ES-I3 (cell line): ENCODE measurements at regions not wholly inside any gene's neighbourhood (a gene's known extent, or its start where the extent isn't known, plus 50 kb on each side); places are given as distances from the start of the nearest gene placed in this dataset.
"Not testable (repeated sequence)": the region's sequence is repeated elsewhere in the genome, so short reads cannot be mapped to it uniquely, and the experiment has no call there.

Source experiments
- H3K36me3 ChIP-seq: 2 replicates; pipeline ENCODE4 v1.6.1; 2013; ENCODE audit warnings: mild to moderate bottlenecking, low read length, control low read depth, moderate library complexity; ENCODE audit not compliant: insufficient read depth
- H3K4me1 ChIP-seq: 2 replicates; pipeline ENCODE4 v1.6.1; 2013; ENCODE audit warnings: mild to moderate bottlenecking, control low read depth, low read length; ENCODE audit not compliant: insufficient read depth
- H3K9ac ChIP-seq: 2 replicates; pipeline ENCODE4 v1.6.1; 2013; ENCODE audit warnings: low read depth, mild to moderate bottlenecking, low read length, moderate library complexity
- H3K9me3 ChIP-seq: 2 replicates; pipeline ENCODE4 v1.6.1; 2013; ENCODE audit warnings: mild to moderate bottlenecking, low read length, moderate library complexity; ENCODE audit not compliant: control insufficient read depth, insufficient read depth

GRCh38 chr13:38008636-38009035, 139.1 kb upstream of the TRPC4 start:
- Histone ChIP-seq H3K4me1 (no peaks in the 10 kb centered on the region), H3K36me3 (no peaks in the 10 kb centered on the region), H3K9ac (no peak overlapping the region), H3K9me3 (no peaks in the 10 kb centered on the region)

- H3K9me3 ChIP-seq = no peaks in the 10 kb centered on the region
- no peaks in the 10 kb centered on the region for H3K36me3 ChIP-seq
- H3K9ac ChIP-seq = no peak overlapping the region
- H3K4me1 ChIP-seq = no peaks in the 10 kb centered on the region
Observed at GRCh38 chr13:38002606-38003005, 133.0 kb upstream of the TRPC4 start.

GRCh38 chr13:37997641-37998040, 128.1 kb upstream of the TRPC4 start:
- Histone ChIP-seq H3K4me1 (no peaks in the 10 kb centered on the region), H3K9me3 (no peaks in the 10 kb centered on the region), H3K36me3 (no peaks in the 10 kb centered on the region), H3K9ac (no peak overlapping the region)

DNA sequence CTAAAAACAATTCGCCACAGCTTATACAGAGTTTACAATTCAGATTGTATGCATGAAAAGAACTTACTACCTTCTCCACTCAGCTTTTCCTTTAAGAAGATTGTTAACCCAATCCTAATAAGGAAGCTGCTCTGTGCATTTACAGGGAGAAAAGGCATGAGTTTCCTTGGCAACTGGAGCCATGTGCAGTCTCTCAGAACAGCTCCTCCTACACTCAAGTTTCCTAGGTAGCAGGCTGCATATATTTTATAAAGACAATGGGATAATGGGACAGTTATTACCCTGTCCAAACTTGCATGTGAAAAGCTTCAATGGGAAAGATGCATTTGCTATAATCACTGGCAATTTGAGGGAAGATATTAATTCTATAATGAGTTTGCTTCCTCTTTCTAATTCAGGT, 125.5 kb upstream of the TRPC4 start:
- Histone ChIP-seq H3K36me3 (no peaks in the 10 kb centered on the region), H3K9ac (no peak overlapping the region), H3K4me1 (no peaks in the 10 kb centered on the region), H3K9me3 (no peaks in the 10 kb centered on the region)

DNA sequence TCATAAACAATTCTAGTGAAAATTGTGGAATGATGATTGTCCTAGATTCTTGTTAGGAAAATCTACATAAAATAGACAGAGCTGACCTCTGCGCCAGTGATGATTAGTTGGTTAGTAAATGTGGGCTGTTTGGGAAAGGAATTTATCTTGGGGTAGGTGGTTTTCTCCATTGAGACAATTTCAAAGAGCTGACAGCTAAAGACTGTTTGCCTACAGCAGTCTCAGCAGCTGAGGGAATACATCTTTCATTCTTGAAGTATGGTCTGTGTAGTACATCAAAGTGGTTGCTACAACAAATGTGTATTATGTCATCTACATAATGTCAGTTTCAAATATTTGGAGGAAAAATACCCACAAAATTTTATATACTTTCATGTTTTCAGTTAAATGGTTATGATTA, 117.2 kb upstream of the TRPC4 start:
- Histone ChIP-seq H3K9ac (no peak overlapping the region), H3K4me1 (no peaks in the 10 kb centered on the region), H3K9me3 (no peaks in the 10 kb centered on the region), H3K36me3 (no peaks in the 10 kb centered on the region)

- no peak overlapping the region for H3K9ac ChIP-seq
- no peaks in the 10 kb centered on the region for H3K4me1 ChIP-seq
- H3K9me3 ChIP-seq = no peaks in the 10 kb centered on the region
- no peaks in the 10 kb centered on the region for H3K36me3 ChIP-seq
Observed at GRCh38 chr13:37985281-37985680, 115.7 kb upstream of the TRPC4 start.

GRCh38 chr13:37984357-37984756, 114.8 kb upstream of the TRPC4 start:
- no peaks in the 10 kb centered on the region for H3K36me3 ChIP-seq
- H3K9ac ChIP-seq = no peak overlapping the region
- no peaks in the 10 kb centered on the region for H3K4me1 ChIP-seq
- no peaks in the 10 kb centered on the region for H3K9me3 ChIP-seq

- H3K4me1 ChIP-seq = no peaks in the 10 kb centered on the region
- H3K9ac ChIP-seq = no peak overlapping the region
- no peaks in the 10 kb centered on the region for H3K36me3 ChIP-seq
- no peaks in the 10 kb centered on the region for H3K9me3 ChIP-seq
Observed at GRCh38 chr13:37981932-37982331, 112.4 kb upstream of the TRPC4 start.

DNA sequence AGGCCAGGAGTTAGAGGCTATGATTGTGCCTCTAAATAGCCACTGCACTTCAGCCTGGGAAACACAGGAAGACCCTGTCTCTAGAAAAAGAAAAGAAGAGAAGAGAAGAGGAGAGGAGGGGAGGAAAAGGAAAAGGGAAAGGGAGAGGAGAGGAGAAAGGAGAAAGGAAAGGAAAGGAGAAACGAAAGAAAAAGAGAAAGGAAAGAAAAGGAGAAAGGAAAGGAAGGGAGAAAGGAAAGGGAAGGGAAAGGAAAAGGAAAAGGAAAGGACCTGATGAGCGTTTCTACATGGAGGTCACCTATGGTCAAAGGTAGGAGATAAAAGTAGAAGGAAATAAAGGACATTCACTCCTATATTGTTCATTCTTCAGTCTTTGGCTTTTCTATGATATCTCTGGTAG, 109.1 kb upstream of the TRPC4 start:
- H3K36me3 ChIP-seq = no peaks in the 10 kb centered on the region
- H3K4me1 ChIP-seq = no peaks in the 10 kb centered on the region
- no peak overlapping the region for H3K9ac ChIP-seq
- H3K9me3 ChIP-seq = no peaks in the 10 kb centered on the region

DNA sequence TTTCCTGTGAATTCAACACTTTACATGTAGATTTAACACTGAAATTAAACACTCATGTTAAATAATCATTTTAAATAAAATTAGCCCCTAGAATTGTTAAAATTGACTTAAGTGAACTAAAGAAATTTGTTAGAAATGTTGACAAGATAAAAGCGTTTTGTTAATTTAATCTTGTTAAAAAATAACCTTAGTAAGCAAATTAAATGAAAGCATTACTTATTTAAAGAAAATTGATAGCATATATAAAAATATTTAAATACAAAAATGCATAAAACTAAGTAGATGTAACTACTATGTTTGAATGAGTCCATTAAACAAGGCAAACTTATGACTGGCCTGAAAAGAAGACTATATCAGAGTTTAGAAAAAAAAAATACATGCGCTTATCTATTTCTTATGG, 99.0 kb upstream of the TRPC4 start:
- H3K9ac ChIP-seq = no peak overlapping the region
- H3K4me1 ChIP-seq = no peaks in the 10 kb centered on the region
- H3K9me3 ChIP-seq = no peaks in the 10 kb centered on the region
- H3K36me3 ChIP-seq = no peaks in the 10 kb centered on the region

DNA sequence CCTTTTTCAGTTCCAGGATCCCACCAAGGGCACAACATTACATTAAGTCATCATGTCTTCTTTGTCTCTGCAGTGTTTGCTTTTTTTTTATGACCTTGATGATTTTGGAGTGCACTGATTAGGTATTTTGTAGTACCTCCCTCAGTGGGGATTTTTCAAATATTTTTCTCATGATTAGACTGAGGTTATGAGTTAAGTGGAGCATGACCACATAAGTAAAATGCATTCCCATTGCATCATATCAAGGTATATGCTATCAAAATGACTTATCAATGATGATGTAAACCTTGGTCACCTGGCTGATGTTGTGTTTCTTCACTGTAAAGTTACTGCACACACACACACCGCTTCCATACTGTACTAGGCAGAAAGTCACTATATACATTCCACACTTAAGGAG, 96.7 kb upstream of the TRPC4 start:
- Histone ChIP-seq H3K4me1 (no peaks in the 10 kb centered on the region), H3K36me3 (no peaks in the 10 kb centered on the region), H3K9me3 (no peaks in the 10 kb centered on the region), H3K9ac (no peak overlapping the region)

DNA sequence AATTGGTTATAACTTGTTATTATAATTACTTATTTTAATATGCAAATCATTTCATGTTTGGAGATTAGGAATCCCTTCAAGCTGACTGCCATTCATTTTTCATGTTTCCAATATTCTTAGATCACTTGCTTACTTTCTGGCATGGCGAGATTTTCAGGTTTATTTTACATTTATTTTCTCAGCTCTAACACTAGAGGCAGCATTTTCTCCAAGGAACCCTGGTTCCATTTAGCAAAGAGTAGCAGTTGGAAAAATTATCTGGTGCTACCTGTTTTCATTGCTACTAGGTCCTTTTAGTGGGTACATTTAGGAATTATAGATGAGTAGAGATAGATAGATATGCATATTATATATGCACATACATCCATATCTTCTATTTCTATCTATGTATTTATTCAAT, 90.9 kb upstream of the TRPC4 start:
- no peaks in the 10 kb centered on the region for H3K4me1 ChIP-seq
- no peaks in the 10 kb centered on the region for H3K9me3 ChIP-seq
- H3K36me3 ChIP-seq = no peaks in the 10 kb centered on the region
- H3K9ac ChIP-seq = no peak overlapping the region

- H3K4me1 ChIP-seq = no peaks in the 10 kb centered on the region
- no peaks in the 10 kb centered on the region for H3K36me3 ChIP-seq
- H3K9ac ChIP-seq = no peak overlapping the region
- no peaks in the 10 kb centered on the region for H3K9me3 ChIP-seq
Observed at GRCh38 chr13:37959284-37959683, 89.7 kb upstream of the TRPC4 start.

- Histone ChIP-seq H3K36me3 (no peaks in the 10 kb centered on the region), H3K9ac (no peak overlapping the region), H3K9me3 (no peaks in the 10 kb centered on the region), H3K4me1 (no peaks in the 10 kb centered on the region)
Observed at GRCh38 chr13:37956536-37956935, 87.0 kb upstream of the TRPC4 start.

- H3K36me3 ChIP-seq, H3K4me1 ChIP-seq, H3K9me3 ChIP-seq, H3K9ac ChIP-seq: not testable (repeated sequence)
Observed at GRCh38 chr13:37954597-37954996, 85.0 kb upstream of the TRPC4 start.

GRCh38 chr13:37954191-37954590, 84.6 kb upstream of the TRPC4 start:
- Histone ChIP-seq H3K9ac (no peak overlapping the region), H3K36me3 (no peaks in the 10 kb centered on the region), H3K4me1 (no peaks in the 10 kb centered on the region), H3K9me3 (no peaks in the 10 kb centered on the region)
